Glutamatergic neuron (in vitro differentiated cells): ENCODE measurements at regions not wholly inside any gene's neighbourhood (a gene's known extent, or its start where the extent isn't known, plus 50 kb on each side); places are given as distances from the start of the nearest gene placed in this dataset.

Experiments
- DNase-seq: peaks from one replicate; pipeline ENCODE4 v3.0.0; 2022
- H3K27ac Mint-ChIP-seq: one replicate; pipeline ENCODE4 v1.8.0; 2020; ENCODE audit warnings: mild to moderate bottlenecking, mixed read lengths, inconsistent platforms; ENCODE audit not compliant: unreplicated experiment
- H3K27me3 Mint-ChIP-seq: one replicate; pipeline ENCODE4 v1.8.0; 2020; ENCODE audit warnings: mild to moderate bottlenecking, moderate library complexity, mixed read lengths, inconsistent platforms; ENCODE audit not compliant: unreplicated experiment
- H3K36me3 Mint-ChIP-seq: one replicate; pipeline ENCODE4 v1.8.0; 2020; ENCODE audit warnings: mild to moderate bottlenecking, mixed read lengths, inconsistent platforms; ENCODE audit not compliant: unreplicated experiment
- H3K4me1 Mint-ChIP-seq: one replicate; pipeline ENCODE4 v1.8.0; 2020; ENCODE audit warnings: mild to moderate bottlenecking, low read depth, mixed read lengths, inconsistent platforms; ENCODE audit not compliant: unreplicated experiment
- H3K4me3 Mint-ChIP-seq: one replicate; pipeline ENCODE4 v1.8.0; 2020; ENCODE audit warnings: mild to moderate bottlenecking, mixed read lengths, inconsistent platforms; ENCODE audit not compliant: unreplicated experiment
- H3K9me3 Mint-ChIP-seq: one replicate; pipeline ENCODE4 v1.8.0; 2020; ENCODE audit warnings: mild to moderate bottlenecking, moderate library complexity, mixed read lengths, inconsistent platforms; ENCODE audit not compliant: unreplicated experiment
- TF ChIP-seq, protein P1 (sequence below): fragments of 200-600 bp; sonication (generic); IDR thresholded peaks from one replicate; pipeline ENCODE4 v1.5.0; 2021; ENCODE audit not compliant: partially characterized antibody, unreplicated experiment

DNA sequence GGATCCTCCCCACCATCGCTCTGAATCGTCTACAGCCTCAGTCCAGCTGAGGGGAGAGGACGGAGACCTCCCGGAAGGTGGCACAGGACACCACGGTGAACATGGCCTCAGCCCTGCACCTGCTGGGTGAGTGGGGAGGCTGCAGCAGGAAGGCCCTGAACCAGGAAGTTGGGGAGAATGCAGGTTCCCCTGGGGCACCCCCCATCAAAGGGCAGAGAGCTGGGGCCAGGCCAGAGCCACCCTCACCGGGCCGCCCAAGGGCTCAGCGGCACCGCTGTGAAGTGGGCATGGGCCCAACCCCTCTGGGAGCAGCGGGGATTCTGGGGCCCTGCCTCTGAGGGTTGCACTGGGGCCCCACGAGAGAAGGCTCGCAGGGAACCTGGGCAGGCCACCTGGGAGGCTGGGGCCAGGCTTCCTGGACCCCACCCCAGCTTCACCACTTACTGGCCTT is 98.7 kb downstream of the MICALL2 start:
- H3K4me1 Mint-ChIP-seq, result peaks cover 7% of the 10 kb centered on the region
- TF ChIP-seq, protein P1, sequence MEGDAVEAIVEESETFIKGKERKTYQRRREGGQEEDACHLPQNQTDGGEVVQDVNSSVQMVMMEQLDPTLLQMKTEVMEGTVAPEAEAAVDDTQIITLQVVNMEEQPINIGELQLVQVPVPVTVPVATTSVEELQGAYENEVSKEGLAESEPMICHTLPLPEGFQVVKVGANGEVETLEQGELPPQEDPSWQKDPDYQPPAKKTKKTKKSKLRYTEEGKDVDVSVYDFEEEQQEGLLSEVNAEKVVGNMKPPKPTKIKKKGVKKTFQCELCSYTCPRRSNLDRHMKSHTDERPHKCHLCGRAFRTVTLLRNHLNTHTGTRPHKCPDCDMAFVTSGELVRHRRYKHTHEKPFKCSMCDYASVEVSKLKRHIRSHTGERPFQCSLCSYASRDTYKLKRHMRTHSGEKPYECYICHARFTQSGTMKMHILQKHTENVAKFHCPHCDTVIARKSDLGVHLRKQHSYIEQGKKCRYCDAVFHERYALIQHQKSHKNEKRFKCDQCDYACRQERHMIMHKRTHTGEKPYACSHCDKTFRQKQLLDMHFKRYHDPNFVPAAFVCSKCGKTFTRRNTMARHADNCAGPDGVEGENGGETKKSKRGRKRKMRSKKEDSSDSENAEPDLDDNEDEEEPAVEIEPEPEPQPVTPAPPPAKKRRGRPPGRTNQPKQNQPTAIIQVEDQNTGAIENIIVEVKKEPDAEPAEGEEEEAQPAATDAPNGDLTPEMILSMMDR, result no peak

DNA sequence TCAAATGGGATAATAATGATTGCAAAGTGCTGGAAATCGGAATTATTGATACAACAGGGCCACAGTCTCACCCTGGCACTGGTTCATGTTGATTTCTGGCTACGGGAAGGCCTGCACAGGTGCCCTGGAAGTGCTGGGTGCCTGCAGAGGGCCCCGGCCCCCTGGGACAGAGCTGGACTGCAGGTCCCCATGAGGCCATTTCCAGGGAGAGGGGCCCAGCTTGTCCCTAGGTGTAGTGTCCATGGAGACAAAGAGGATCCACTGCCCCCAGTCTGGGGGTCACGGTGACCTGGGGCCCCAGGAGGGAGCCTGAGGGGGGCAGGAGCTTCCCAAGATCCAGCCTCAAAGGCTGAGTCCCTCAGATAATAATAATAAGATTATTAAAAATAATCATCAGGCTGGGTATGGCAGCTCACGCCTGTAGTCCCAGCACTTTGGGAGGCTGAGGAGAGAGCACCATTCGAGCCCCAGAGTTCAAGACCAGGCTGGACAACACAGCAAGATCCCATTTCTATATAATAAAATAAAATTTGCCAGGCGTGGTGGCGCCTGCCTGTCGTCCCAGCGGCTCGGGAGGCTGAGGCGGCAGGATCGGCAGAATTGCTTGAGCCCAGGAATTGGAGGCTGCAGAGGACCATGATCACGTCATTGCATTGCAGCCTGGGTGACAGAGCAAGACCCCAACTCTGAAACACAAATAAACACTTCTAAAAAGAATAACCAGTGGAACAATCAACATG is 98.1 kb downstream of the MICALL2 start:
- TF ChIP-seq, protein P1, result no peak
- peaks cover 5% of the 10 kb centered on the region for H3K27me3 Mint-ChIP-seq
- no peak overlapping the region for H3K27ac Mint-ChIP-seq

More for the DNA sequence above, 98.7 kb downstream of the MICALL2 start:
- Mint-ChIP-seq H3K27me3 (peaks cover 7% of the 10 kb centered on the region), H3K36me3 (no peaks in the 10 kb centered on the region), H3K4me3 (no peak overlapping the region), H3K27ac (no peak overlapping the region), H3K9me3 (peaks cover 9% of the 10 kb centered on the region)
- DNase-seq, result no peak

DNA sequence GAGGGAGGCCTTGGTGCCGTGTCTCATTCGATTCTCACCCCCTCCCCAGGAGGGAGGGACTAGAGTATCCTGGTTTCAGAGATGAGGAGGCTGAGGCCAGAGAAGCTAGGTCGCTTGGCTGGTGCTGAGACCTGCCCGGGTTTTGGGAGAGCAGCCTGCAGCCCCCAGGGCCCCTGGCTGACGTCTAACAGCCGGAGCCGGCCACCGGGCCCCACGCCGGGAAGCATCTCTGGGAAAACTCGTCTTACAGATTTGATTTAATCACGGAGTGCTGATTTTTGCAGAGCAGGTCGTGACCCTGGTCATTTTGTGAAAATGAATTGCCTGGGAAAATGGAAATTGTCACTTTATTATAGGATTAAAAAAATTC is 97.5 kb downstream of the MICALL2 start:
- Mint-ChIP-seq H3K27ac (no peak overlapping the region), H3K36me3 (no peaks in the 10 kb centered on the region), H3K9me3 (peaks cover 14% of the 10 kb centered on the region), H3K4me1 (peaks cover 6% of the 10 kb centered on the region), H3K27me3 (peaks cover 2% of the 10 kb centered on the region), H3K4me3 (no peak overlapping the region)
- no peak for DNase-seq
- TF ChIP-seq, protein P1, result no peak

More for the DNA sequence above, 98.1 kb downstream of the MICALL2 start:
- Mint-ChIP-seq H3K4me3 (no peak overlapping the region), H3K4me1 (peaks cover 8% of the 10 kb centered on the region), H3K36me3 (no peaks in the 10 kb centered on the region), H3K9me3 (peaks cover 14% of the 10 kb centered on the region)
- no peak for DNase-seq

DNA sequence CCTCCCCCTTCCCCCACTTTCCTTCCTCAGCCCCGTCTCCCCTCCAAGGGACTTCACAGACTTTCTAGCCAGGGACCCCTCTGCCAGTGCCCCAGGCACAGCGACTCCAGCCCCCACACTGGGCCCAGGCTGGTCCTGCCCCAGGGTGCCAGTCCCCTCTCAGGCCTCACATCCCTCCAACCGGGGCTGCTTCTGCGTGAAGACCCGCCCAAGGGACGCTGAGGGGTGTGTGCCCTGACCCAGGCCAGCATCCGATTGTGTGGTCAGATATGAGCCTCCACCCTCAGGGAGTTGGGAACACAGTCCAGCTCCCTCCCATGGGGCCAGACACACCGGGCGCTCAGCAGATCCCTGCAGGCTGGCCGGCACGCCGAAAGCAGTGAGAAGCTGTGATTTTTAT is 97.0 kb downstream of the MICALL2 start:
- TF ChIP-seq, protein P1, result no peak
- peaks cover 2% of the 10 kb centered on the region for H3K27me3 Mint-ChIP-seq
- H3K4me3 Mint-ChIP-seq, result no peak overlapping the region
- H3K4me1 Mint-ChIP-seq, result peaks cover 9% of the 10 kb centered on the region
- peaks cover 12% of the 10 kb centered on the region for H3K9me3 Mint-ChIP-seq
- H3K27ac Mint-ChIP-seq, result no peak overlapping the region
- no peak for DNase-seq
- no peaks in the 10 kb centered on the region for H3K36me3 Mint-ChIP-seq
